ENCODE measurements at regions not wholly inside any gene's neighbourhood (a gene's known extent, or its start where the extent isn't known, plus 50 kb on each side); places are given as distances from the start of the nearest gene placed in this dataset.
A peak's percentile ranks its signal among the peaks of the same experiment; 100 is the strongest.

GRCh38 chr16:77594057-77594456 is 128.3 kb upstream of the NUDT7 start:
- Mint-ChIP-seq H3K27me3 (peaks cover 11% of the 10 kb centered on the region), H3K4me3 (no peak overlapping the region), H3K9me3 (no peaks in the 10 kb centered on the region), H3K27ac (no peak overlapping the region), H3K4me1 (ENCODE audit: low read depth) (no peaks in the 10 kb centered on the region), H3K36me3 (ENCODE audit: low read depth) (no peaks in the 10 kb centered on the region)
- intact Hi-C loops (cut with micrococcal nuclease), result no loop called here
- ChIA-PET CTCF (interaction anchor here (0.8 to 1.5 kb wide), 4 partner anchors 9 to 357 kb away, joined by 3 to 5 read pairs (median 3); no protein-coding TSS in a partner anchor), POLR2A (no interaction called here)
- no peak for DNase-seq
- no peak for ATAC-seq
- TF ChIP-seq, protein P1, sequence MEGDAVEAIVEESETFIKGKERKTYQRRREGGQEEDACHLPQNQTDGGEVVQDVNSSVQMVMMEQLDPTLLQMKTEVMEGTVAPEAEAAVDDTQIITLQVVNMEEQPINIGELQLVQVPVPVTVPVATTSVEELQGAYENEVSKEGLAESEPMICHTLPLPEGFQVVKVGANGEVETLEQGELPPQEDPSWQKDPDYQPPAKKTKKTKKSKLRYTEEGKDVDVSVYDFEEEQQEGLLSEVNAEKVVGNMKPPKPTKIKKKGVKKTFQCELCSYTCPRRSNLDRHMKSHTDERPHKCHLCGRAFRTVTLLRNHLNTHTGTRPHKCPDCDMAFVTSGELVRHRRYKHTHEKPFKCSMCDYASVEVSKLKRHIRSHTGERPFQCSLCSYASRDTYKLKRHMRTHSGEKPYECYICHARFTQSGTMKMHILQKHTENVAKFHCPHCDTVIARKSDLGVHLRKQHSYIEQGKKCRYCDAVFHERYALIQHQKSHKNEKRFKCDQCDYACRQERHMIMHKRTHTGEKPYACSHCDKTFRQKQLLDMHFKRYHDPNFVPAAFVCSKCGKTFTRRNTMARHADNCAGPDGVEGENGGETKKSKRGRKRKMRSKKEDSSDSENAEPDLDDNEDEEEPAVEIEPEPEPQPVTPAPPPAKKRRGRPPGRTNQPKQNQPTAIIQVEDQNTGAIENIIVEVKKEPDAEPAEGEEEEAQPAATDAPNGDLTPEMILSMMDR (IDR thresholded peaks at IDR 0.05), result no peak

DNA sequence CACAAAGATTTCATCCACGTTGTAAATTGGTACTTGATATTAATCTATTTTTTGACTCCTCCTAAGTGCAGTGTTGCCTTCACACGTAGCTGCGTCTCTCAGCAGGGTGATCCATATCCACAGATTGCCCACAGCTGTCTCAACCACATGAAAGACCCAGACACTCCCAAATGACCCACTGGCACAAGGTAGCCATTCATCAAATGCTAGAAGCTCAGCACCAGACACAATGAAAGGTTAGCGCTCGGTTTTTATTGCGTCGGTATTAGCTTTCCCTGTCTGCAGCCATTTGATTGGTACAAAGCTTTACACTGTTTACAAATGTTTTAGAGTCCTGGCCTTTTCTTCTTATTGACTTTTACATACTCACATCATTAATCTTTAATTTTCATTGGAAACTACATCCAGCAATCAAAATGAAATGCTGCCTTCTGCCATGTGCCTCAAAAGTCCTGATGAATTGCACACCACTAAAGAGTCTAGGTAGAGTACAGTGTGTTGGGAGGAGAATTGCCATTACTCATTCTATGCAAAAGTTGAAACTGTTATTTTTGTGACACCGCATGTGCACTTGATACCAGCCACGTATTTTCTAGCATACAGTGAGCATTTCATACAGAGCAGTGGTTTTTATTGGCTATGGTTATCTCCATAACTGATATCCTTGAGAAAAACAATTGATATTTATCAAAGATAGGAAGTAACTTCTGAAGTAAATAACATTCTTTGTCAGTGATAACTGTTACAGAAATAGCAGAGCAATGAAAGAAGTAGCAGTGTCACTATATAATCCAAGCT is 127.3 kb upstream of the NUDT7 start:
- Mint-ChIP-seq H3K4me1 (ENCODE audit: low read depth) (no peaks in the 10 kb centered on the region), H3K36me3 (ENCODE audit: low read depth) (no peaks in the 10 kb centered on the region), H3K4me3 (no peak overlapping the region), H3K27me3 (peaks cover 11% of the 10 kb centered on the region), H3K27ac (no peak overlapping the region), H3K9me3 (no peaks in the 10 kb centered on the region)
- ATAC-seq (no peak), DNase-seq (no peak)
- TF ChIP-seq, protein P1 (IDR thresholded peaks at IDR 0.05), result no peak
- CTCF ChIA-PET, result interaction anchor here (0.8 to 1.5 kb wide), 5 partner anchors 9 to 358 kb away, joined by 3 to 5 read pairs (median 3); no protein-coding TSS in a partner anchor
- intact Hi-C loops (cut with micrococcal nuclease), result no loop called here
- POLR2A ChIA-PET, result no interaction called here

DNA sequence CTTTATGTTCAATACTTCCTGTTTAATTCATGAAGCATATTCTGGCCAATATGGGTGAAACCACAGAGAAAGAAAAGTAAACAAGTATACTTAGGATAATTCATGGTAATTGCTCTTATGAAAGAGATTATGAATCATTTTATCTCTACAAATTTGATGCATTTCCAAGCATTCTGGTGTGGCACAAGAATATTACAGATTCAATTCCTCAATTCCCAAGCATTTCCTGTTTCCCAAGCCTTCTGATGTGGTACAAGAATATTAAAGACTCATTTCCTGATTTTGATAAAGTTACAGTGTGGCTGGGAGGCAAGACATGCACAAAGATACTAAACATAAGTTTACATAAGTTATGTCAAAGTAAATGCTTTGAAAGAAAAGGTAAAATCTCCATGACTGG is 126.1 kb upstream of the NUDT7 start:
- intact Hi-C loops (cut with micrococcal nuclease), result no loop called here
- no peak overlapping the region for H3K4me3 Mint-ChIP-seq
- ChIA-PET POLR2A (no interaction called here), CTCF (interaction anchor here (0.9 kb wide), 1 partner anchor 8 kb away, joined by 3 read pairs; no protein-coding TSS in a partner anchor)
- H3K4me1 Mint-ChIP-seq (ENCODE audit: low read depth), result no peaks in the 10 kb centered on the region
- DNase-seq (no peak), ATAC-seq (no peak)
- H3K9me3 Mint-ChIP-seq, result no peaks in the 10 kb centered on the region
- no peaks in the 10 kb centered on the region for H3K36me3 Mint-ChIP-seq (ENCODE audit: low read depth)
- no peak overlapping the region for H3K27ac Mint-ChIP-seq
- H3K27me3 Mint-ChIP-seq, result peaks cover 13% of the 10 kb centered on the region
- TF ChIP-seq, protein P1 (IDR thresholded peaks at IDR 0.05), result no peak

- H3K27me3 Mint-ChIP-seq, result peaks cover 12% of the 10 kb centered on the region
- ATAC-seq (no peak), DNase-seq (peak; percentile 42)
- H3K4me1 Mint-ChIP-seq (ENCODE audit: low read depth), result no peaks in the 10 kb centered on the region
- no peak overlapping the region for H3K4me3 Mint-ChIP-seq
- intact Hi-C loops (cut with micrococcal nuclease), result no loop called here
- H3K36me3 Mint-ChIP-seq (ENCODE audit: low read depth), result no peaks in the 10 kb centered on the region
- H3K9me3 Mint-ChIP-seq, result no peaks in the 10 kb centered on the region
- POLR2A ChIA-PET, result no interaction called here
- H3K27ac Mint-ChIP-seq, result no peak overlapping the region
- CTCF ChIA-PET, result interaction anchor here (0.8 to 1.7 kb wide), 4 partner anchors 14 to 365 kb away, joined by 3 to 5 read pairs (median 4); no protein-coding TSS in a partner anchor
- TF ChIP-seq, protein P1 (IDR thresholded peaks at IDR 0.05), result peak; percentile 60
These were observed 122.4 kb upstream of the NUDT7 start for GRCh38 chr16:77599793-77600415.

GRCh38 chr16:77600555-77600954 is 121.8 kb upstream of the NUDT7 start:
- TF ChIP-seq, protein P1 (IDR thresholded peaks at IDR 0.05), result no peak
- DNase-seq (no peak), ATAC-seq (no peak)
- H3K36me3 Mint-ChIP-seq (ENCODE audit: low read depth), result no peaks in the 10 kb centered on the region
- H3K9me3 Mint-ChIP-seq, result no peaks in the 10 kb centered on the region
- H3K27ac Mint-ChIP-seq, result no peak overlapping the region
- CTCF ChIA-PET, result no interaction called here
- intact Hi-C loops (cut with micrococcal nuclease), result no loop called here
- H3K27me3 Mint-ChIP-seq, result peaks cover 9% of the 10 kb centered on the region
- POLR2A ChIA-PET, result interaction anchor here (0.7 kb wide), 1 partner anchor 1473 kb away, joined by 4 read pairs; no protein-coding TSS in a partner anchor
- no peak overlapping the region for H3K4me3 Mint-ChIP-seq
- no peaks in the 10 kb centered on the region for H3K4me1 Mint-ChIP-seq (ENCODE audit: low read depth)

Measured in activated CD8-positive, alpha-beta T cell treated with anti-CD3 and anti-CD28 coated beads for 36 hours (primary cell).